Ovary (tissue), 3 donors: ENCODE measurements at regions not wholly inside any gene's neighbourhood (a gene's known extent, or its start where the extent isn't known, plus 50 kb on each side); places are given as distances from the start of the nearest gene placed in this dataset.

Experiments used
- CTCF ChIP-seq, 3 donors: fragments of 450-650 bp in 2 of 3; fragments of 200-600 bp in 1 of 3; IDR thresholded peaks; one replicate each; pipeline versions ENCODE4 v1.5.1 to v1.8.0; 2016 to 2022; ENCODE audit warnings: antibody characterized with exemption in 3 of 3, mild to moderate bottlenecking in 1 of 3
- POLR2A ChIP-seq: fragments of 450-650 bp; IDR thresholded peaks from one replicate; pipeline ENCODE4 v1.6.1; 2017; ENCODE audit warnings: antibody characterized with exemption, mild to moderate bottlenecking, moderate library complexity
- donor health status: DM: no; HTN: no; CAD: no.

GRCh38 chr5:54845567-54845941, 139.8 kb downstream of the ESM1 start:
- TF ChIP-seq CTCF (IDR thresholded peaks at IDR 0.05) (no peak), POLR2A (no peak)
